Endothelial cell of umbilical vein (primary cell): ENCODE measurements at regions not wholly inside any gene's neighbourhood (a gene's known extent, or its start where the extent isn't known, plus 50 kb on each side); places are given as distances from the start of the nearest gene placed in this dataset.

ENCODE experiments used
- EZH2 ChIP-seq: IDR thresholded peaks from 2 replicates; pipeline ENCODE4 v1.6.1; 2012; ENCODE audit warnings: borderline replicate concordance, low read depth, mild to moderate bottlenecking, moderate library complexity, low read length, inconsistent platforms; ENCODE audit not compliant: severe bottlenecking
- POLR2A ChIP-seq: IDR thresholded peaks from 2 replicates; pipeline ENCODE4 v1.6.1; 2012; ENCODE audit warnings: low read depth, mild to moderate bottlenecking, control low read depth, low read length
- TF ChIP-seq, protein P1 (sequence below), 2 donors: IDR thresholded peaks; 1 replicate in 1 of 2; 2 replicates in 1 of 2; pipeline ENCODE4 v1.5.1; 2011; ENCODE audit warnings: low read length in 2 of 2, mild to moderate bottlenecking in 2 of 2, moderate library complexity in 2 of 2, control low read depth in 1 of 2, inconsistent platforms in 1 of 2, low read depth in 1 of 2; ENCODE audit not compliant: insufficient read depth in 1 of 2; ENCODE audit errors: extremely low read depth in 1 of 2

DNA sequence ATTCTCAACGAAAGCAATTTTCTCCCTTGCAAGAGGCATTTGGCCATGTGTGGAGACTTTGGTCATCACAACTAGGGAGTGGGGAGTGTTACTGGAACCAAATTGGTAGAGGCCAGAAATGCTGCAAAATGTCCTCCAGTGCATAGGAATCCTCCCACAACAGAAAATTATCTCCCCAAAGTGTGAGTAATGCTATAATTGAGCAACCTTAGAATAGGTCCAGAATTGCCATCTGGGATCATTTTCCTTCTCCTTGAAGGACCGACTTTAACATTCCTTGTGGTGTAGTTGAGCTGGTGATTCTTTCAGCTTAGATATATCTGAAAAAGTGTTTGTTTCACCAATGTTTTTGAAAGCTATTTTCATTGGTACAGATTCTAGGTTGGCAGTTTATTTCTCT lies 111.2 kb upstream of the SMIM21 start:
- TF ChIP-seq, protein P1, sequence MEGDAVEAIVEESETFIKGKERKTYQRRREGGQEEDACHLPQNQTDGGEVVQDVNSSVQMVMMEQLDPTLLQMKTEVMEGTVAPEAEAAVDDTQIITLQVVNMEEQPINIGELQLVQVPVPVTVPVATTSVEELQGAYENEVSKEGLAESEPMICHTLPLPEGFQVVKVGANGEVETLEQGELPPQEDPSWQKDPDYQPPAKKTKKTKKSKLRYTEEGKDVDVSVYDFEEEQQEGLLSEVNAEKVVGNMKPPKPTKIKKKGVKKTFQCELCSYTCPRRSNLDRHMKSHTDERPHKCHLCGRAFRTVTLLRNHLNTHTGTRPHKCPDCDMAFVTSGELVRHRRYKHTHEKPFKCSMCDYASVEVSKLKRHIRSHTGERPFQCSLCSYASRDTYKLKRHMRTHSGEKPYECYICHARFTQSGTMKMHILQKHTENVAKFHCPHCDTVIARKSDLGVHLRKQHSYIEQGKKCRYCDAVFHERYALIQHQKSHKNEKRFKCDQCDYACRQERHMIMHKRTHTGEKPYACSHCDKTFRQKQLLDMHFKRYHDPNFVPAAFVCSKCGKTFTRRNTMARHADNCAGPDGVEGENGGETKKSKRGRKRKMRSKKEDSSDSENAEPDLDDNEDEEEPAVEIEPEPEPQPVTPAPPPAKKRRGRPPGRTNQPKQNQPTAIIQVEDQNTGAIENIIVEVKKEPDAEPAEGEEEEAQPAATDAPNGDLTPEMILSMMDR (IDR thresholded peaks at IDR 0.05; ENCODE audit: extremely low read depth in 1 of 2, insufficient read depth in 1 of 2, low read depth in 1 of 2, low read length in 2 of 2), result no peak
- TF ChIP-seq POLR2A (no peak), EZH2 (no peak)
